ENCODE measurements at regions not wholly inside any gene's neighbourhood (a gene's known extent, or its start where the extent isn't known, plus 50 kb on each side); places are given as distances from the start of the nearest gene placed in this dataset.

- TF ChIP-seq ZNF140 (tag by site-specific recombination; IDR thresholded peaks at IDR 0.05) (no peak), ZNF335 (tag by site-specific recombination; conservative IDR thresholded peaks at IDR 0.05) (no peak), ZNF324 (tag by site-specific recombination; IDR thresholded peaks at IDR 0.05) (no peak), ZNF423 (tag by site-specific recombination; IDR thresholded peaks at IDR 0.05) (no peak), ZSCAN30 (tag by site-specific recombination; IDR thresholded peaks at IDR 0.05) (no peak)
- TF ChIP-seq, protein P1, sequence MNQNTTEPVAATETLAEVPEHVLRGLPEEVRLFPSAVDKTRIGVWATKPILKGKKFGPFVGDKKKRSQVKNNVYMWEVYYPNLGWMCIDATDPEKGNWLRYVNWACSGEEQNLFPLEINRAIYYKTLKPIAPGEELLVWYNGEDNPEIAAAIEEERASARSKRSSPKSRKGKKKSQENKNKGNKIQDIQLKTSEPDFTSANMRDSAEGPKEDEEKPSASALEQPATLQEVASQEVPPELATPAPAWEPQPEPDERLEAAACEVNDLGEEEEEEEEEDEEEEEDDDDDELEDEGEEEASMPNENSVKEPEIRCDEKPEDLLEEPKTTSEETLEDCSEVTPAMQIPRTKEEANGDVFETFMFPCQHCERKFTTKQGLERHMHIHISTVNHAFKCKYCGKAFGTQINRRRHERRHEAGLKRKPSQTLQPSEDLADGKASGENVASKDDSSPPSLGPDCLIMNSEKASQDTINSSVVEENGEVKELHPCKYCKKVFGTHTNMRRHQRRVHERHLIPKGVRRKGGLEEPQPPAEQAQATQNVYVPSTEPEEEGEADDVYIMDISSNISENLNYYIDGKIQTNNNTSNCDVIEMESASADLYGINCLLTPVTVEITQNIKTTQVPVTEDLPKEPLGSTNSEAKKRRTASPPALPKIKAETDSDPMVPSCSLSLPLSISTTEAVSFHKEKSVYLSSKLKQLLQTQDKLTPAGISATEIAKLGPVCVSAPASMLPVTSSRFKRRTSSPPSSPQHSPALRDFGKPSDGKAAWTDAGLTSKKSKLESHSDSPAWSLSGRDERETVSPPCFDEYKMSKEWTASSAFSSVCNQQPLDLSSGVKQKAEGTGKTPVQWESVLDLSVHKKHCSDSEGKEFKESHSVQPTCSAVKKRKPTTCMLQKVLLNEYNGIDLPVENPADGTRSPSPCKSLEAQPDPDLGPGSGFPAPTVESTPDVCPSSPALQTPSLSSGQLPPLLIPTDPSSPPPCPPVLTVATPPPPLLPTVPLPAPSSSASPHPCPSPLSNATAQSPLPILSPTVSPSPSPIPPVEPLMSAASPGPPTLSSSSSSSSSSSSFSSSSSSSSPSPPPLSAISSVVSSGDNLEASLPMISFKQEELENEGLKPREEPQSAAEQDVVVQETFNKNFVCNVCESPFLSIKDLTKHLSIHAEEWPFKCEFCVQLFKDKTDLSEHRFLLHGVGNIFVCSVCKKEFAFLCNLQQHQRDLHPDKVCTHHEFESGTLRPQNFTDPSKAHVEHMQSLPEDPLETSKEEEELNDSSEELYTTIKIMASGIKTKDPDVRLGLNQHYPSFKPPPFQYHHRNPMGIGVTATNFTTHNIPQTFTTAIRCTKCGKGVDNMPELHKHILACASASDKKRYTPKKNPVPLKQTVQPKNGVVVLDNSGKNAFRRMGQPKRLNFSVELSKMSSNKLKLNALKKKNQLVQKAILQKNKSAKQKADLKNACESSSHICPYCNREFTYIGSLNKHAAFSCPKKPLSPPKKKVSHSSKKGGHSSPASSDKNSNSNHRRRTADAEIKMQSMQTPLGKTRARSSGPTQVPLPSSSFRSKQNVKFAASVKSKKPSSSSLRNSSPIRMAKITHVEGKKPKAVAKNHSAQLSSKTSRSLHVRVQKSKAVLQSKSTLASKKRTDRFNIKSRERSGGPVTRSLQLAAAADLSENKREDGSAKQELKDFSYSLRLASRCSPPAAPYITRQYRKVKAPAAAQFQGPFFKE (tag by site-specific recombination; IDR thresholded peaks at IDR 0.05; ENCODE audit: borderline replicate concordance): no peak
Measured at GRCh38 chr14:29419736-29420135, 507.9 kb downstream of the PRKD1 start.
